ENCODE measurements at regions not wholly inside any gene's neighbourhood (a gene's known extent, or its start where the extent isn't known, plus 50 kb on each side); places are given as distances from the start of the nearest gene placed in this dataset.

- TF ChIP-seq, protein P1, sequence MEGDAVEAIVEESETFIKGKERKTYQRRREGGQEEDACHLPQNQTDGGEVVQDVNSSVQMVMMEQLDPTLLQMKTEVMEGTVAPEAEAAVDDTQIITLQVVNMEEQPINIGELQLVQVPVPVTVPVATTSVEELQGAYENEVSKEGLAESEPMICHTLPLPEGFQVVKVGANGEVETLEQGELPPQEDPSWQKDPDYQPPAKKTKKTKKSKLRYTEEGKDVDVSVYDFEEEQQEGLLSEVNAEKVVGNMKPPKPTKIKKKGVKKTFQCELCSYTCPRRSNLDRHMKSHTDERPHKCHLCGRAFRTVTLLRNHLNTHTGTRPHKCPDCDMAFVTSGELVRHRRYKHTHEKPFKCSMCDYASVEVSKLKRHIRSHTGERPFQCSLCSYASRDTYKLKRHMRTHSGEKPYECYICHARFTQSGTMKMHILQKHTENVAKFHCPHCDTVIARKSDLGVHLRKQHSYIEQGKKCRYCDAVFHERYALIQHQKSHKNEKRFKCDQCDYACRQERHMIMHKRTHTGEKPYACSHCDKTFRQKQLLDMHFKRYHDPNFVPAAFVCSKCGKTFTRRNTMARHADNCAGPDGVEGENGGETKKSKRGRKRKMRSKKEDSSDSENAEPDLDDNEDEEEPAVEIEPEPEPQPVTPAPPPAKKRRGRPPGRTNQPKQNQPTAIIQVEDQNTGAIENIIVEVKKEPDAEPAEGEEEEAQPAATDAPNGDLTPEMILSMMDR (IDR thresholded peaks at IDR 0.05; ENCODE audit: extremely low read depth in 1 of 2, insufficient read depth in 1 of 2, low read depth in 1 of 2, low read length in 2 of 2), result peak; percentile 91 to 96
- TF ChIP-seq POLR2AphosphoS5 (IDR thresholded peaks at IDR 0.05; ENCODE audit: insufficient read depth, low read depth, low read length) (no peak), POLR2A (IDR thresholded peaks at IDR 0.05; ENCODE audit: low read depth, low read length) (no peak)
- DNase-seq (ENCODE audit: low read depth, low spot score), result peak; percentile 56
- Histone ChIP-seq H4K20me1 (replicated peaks; ENCODE audit: control insufficient read depth, extremely low read depth, insufficient read depth, low read length) (no peaks in the 10 kb centered on the region), H3K4me2 (ENCODE audit: insufficient read depth, low read length) (no peak overlapping the region), H3K36me3 (ENCODE audit: control insufficient read depth in 2 of 2, extremely low read depth in 1 of 2, insufficient read depth in 2 of 2, low read length in 2 of 2) (no peaks in the 10 kb centered on the region), H3K27ac (ENCODE audit: insufficient read depth, low read depth, low read length) (no peak overlapping the region), H3K27me3 (ENCODE audit: control insufficient read depth in 2 of 2, insufficient read depth in 2 of 2, low read length in 2 of 2) (no peaks in the 10 kb centered on the region), H3K9ac (replicated peaks; ENCODE audit: extremely low read depth, insufficient read depth, low read length) (no peak overlapping the region), H3K79me2 (ENCODE audit: control insufficient read depth, insufficient read depth, low read length) (no peaks in the 10 kb centered on the region), H3K9me3 (replicated peaks; ENCODE audit: control insufficient read depth, insufficient read depth, low read length) (no peaks in the 10 kb centered on the region), H3K4me3 (replicated peaks in 1 of 3; ENCODE audit: insufficient read depth in 1 of 3, low read depth in 1 of 3, low read length in 3 of 3) (no peak overlapping the region), H2AFZ (ENCODE audit: low read depth, low read length) (no peak overlapping the region), H3K4me1 (ENCODE audit: control insufficient read depth, extremely low read depth, insufficient read depth, low read length) (no peaks in the 10 kb centered on the region), H3K9me1 (replicated peaks; ENCODE audit: control insufficient read depth, extremely low read depth, insufficient read depth, low read length) (no peaks in the 10 kb centered on the region)
- BruUV-seq (replicated peaks), result no TSS peak
- intact Hi-C loops (cut with micrococcal nuclease), result loop anchor here (1.0 to 5.0 kb wide), 6 partner anchors 426 to 992 kb away; partner anchors contain the start of gene PSTK
- dilution Hi-C loops (cut with MboI; ENCODE audit: extremely low pct_ligation_motif_present, low sequenced_read_pairs), result no loop called here
- FAIRE-seq, result peak; percentile 81
- ChIA-PET POLR2A (no interaction called here), CTCF (interaction anchor here (0.6 to 3.1 kb wide), 5 partner anchors 15 to 910 kb away, joined by 3 to 16 read pairs (median 11); no protein-coding TSS in a partner anchor)
Measured at GRCh38 chr10:123559066-123559822, 106.9 kb upstream of the GPR26 start.

- DNase-seq (ENCODE audit: low read depth, low spot score) (no peak), FAIRE-seq (no peak)
- CTCF ChIA-PET, result no interaction called here
- no peaks in the 10 kb centered on the region for H3K9me3 ChIP-seq (replicated peaks; ENCODE audit: control insufficient read depth, insufficient read depth, low read length)
- H3K9ac ChIP-seq (replicated peaks; ENCODE audit: extremely low read depth, insufficient read depth, low read length), result no peak overlapping the region
- no TSS peak for BruUV-seq (replicated peaks)
- no peaks in the 10 kb centered on the region for H3K36me3 ChIP-seq (ENCODE audit: control insufficient read depth in 2 of 2, extremely low read depth in 1 of 2, insufficient read depth in 2 of 2, low read length in 2 of 2)
- no peak overlapping the region for H3K4me3 ChIP-seq (replicated peaks in 1 of 3; ENCODE audit: insufficient read depth in 1 of 3, low read depth in 1 of 3, low read length in 3 of 3)
- H4K20me1 ChIP-seq (replicated peaks; ENCODE audit: control insufficient read depth, extremely low read depth, insufficient read depth, low read length), result no peaks in the 10 kb centered on the region
- intact Hi-C loops (cut with micrococcal nuclease) (loop anchor here (1.0 to 5.0 kb wide), 6 partner anchors 426 to 992 kb away; partner anchors contain the start of gene PSTK), dilution Hi-C loops (cut with MboI; ENCODE audit: extremely low pct_ligation_motif_present, low sequenced_read_pairs) (no loop called here)
- H3K4me1 ChIP-seq (ENCODE audit: control insufficient read depth, extremely low read depth, insufficient read depth, low read length), result no peaks in the 10 kb centered on the region
- no peaks in the 10 kb centered on the region for H3K27me3 ChIP-seq (ENCODE audit: control insufficient read depth in 2 of 2, insufficient read depth in 2 of 2, low read length in 2 of 2)
- H2AFZ ChIP-seq (ENCODE audit: low read depth, low read length), result no peak overlapping the region
- H3K79me2 ChIP-seq (ENCODE audit: control insufficient read depth, insufficient read depth, low read length), result no peaks in the 10 kb centered on the region
- H3K4me2 ChIP-seq (ENCODE audit: insufficient read depth, low read length), result no peak overlapping the region
- POLR2A ChIA-PET, result no interaction called here
- TF ChIP-seq FOS (IDR thresholded peaks at IDR 0.05; ENCODE audit: borderline replicate concordance, insufficient read depth, low read length), result no peak
- no peak for TF ChIP-seq POLR2AphosphoS5 (IDR thresholded peaks at IDR 0.05; ENCODE audit: insufficient read depth, low read depth, low read length)
- no peak for TF ChIP-seq MYC (IDR thresholded peaks at IDR 0.05; ENCODE audit: low read depth, low read length)
- TF ChIP-seq, protein P1 (IDR thresholded peaks at IDR 0.05; ENCODE audit: extremely low read depth in 1 of 2, insufficient read depth in 1 of 2, low read depth in 1 of 2, low read length in 2 of 2), result no peak
- TF ChIP-seq, protein P2, sequence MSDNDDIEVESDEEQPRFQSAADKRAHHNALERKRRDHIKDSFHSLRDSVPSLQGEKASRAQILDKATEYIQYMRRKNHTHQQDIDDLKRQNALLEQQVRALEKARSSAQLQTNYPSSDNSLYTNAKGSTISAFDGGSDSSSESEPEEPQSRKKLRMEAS (IDR thresholded peaks at IDR 0.05; ENCODE audit: insufficient read depth, insufficient read length), result no peak
- TF ChIP-seq POLR2A (IDR thresholded peaks at IDR 0.05; ENCODE audit: low read depth, low read length), result no peak
- TF ChIP-seq JUN (IDR thresholded peaks at IDR 0.05; ENCODE audit: borderline replicate concordance, insufficient read depth, insufficient read length, low read depth), result no peak
- TF ChIP-seq EZH2 (IDR thresholded peaks at IDR 0.05; ENCODE audit: borderline replicate concordance, low read depth, low read length, severe bottlenecking), result no peak
- no peak for TF ChIP-seq GATA2 (IDR thresholded peaks at IDR 0.05; ENCODE audit: insufficient read depth, insufficient read length, low read depth, low read length)
- H3K27ac ChIP-seq (ENCODE audit: insufficient read depth, low read depth, low read length), result no peak overlapping the region
- H3K9me1 ChIP-seq (replicated peaks; ENCODE audit: control insufficient read depth, extremely low read depth, insufficient read depth, low read length), result no peaks in the 10 kb centered on the region
Measured at GRCh38 chr10:123559823-123560092, 106.4 kb upstream of the GPR26 start.
